Nephron (organoid): ENCODE measurements at regions not wholly inside any gene's neighbourhood (a gene's known extent, or its start where the extent isn't known, plus 50 kb on each side); places are given as distances from the start of the nearest gene placed in this dataset.

ENCODE experiments used
- H3K27ac Mint-ChIP-seq, 3 experiments: 2 replicates each; pipeline ENCODE4 v1.8.0; 2020; ENCODE audit warnings: mixed read lengths in 3 of 3, mild to moderate bottlenecking in 2 of 3, moderate library complexity in 1 of 3
- H3K27me3 Mint-ChIP-seq: 2 replicates; pipeline ENCODE4 v1.8.0; 2021; ENCODE audit warnings: low read depth, mild to moderate bottlenecking, moderate library complexity, mixed read lengths
- H3K36me3 Mint-ChIP-seq: 2 replicates; pipeline ENCODE4 v1.8.0; 2020; ENCODE audit warnings: low read depth, mixed read lengths
- H3K4me1 Mint-ChIP-seq: 2 replicates; pipeline ENCODE4 v1.8.0; 2020; ENCODE audit warnings: mixed read lengths
- H3K4me3 Mint-ChIP-seq, 3 experiments: 2 replicates each; pipeline ENCODE4 v1.8.0; 2020; ENCODE audit warnings: mild to moderate bottlenecking in 3 of 3, mixed read lengths in 3 of 3, moderate library complexity in 2 of 3
- H3K9me3 Mint-ChIP-seq: 2 replicates; pipeline ENCODE4 v1.8.0; 2020; ENCODE audit warnings: mixed read lengths
- CTCF ChIP-seq, 3 experiments: fragments of 200-600 bp; sonication (generic); IDR thresholded peaks; one replicate each; pipeline ENCODE4 v1.5.0; 2021; ENCODE audit warnings: antibody characterized with exemption in 3 of 3; ENCODE audit not compliant: unreplicated experiment in 3 of 3

GRCh38 chr5:21209409-21209808, 1221.4 kb upstream of the CDH18 start:
- Mint-ChIP-seq H3K4me3 (no peak overlapping the region), H3K9me3 (no peaks in the 10 kb centered on the region), H3K4me1 (peaks cover 5% of the 10 kb centered on the region), H3K27ac (no peak overlapping the region), H3K36me3 (no peaks in the 10 kb centered on the region), H3K27me3 (peaks cover 4% of the 10 kb centered on the region)
- no peak for TF ChIP-seq CTCF (IDR thresholded peaks at IDR 0.05; ENCODE audit: unreplicated experiment in 3 of 3)

DNA sequence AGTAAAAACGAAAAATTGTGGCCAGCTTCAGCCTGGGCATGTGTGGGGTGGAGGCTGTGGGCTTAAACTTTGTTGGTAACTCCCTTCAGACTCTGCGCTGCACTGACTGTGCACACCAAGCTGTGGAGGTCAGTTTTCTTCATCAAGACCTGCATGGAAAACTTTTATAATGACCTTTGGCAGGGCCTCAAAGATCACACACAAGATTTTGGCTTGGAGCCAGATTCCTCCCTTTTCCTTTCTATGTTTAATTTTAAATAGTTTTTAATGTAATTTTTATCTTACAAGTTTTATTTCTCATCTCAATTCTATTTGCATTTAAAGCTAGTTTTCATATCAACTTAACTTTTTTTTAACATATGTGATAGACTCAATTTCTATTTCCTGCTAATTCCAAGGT, 1211.1 kb upstream of the CDH18 start:
- no peaks in the 10 kb centered on the region for H3K27me3 Mint-ChIP-seq
- H3K27ac Mint-ChIP-seq, result peak overlapping the region in 1 of 3 experiments; percentile 37
- H3K36me3 Mint-ChIP-seq, result no peaks in the 10 kb centered on the region
- no peaks in the 10 kb centered on the region for H3K9me3 Mint-ChIP-seq
- no peak for TF ChIP-seq CTCF (IDR thresholded peaks at IDR 0.05; ENCODE audit: unreplicated experiment in 3 of 3)
- peaks cover 4% of the 10 kb centered on the region for H3K4me1 Mint-ChIP-seq
- H3K4me3 Mint-ChIP-seq, result no peak overlapping the region

DNA sequence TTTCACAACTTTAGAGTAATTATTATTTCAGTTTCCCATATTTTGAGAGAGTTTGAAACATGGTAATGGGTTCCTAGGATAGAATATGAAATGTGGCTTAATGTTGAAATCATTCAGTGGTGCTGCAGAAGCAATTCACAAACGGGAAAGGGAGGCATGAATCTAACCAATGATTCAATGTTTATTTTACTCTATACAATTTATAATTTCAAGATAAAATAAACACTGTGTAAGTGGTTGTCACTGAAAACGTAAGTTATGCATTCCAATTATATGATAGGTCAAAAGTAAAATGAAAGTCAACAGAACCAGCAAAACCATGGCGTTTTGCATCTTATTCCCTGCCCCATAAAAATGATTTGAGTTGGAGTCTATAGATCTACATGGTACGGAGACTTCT, 1207.1 kb upstream of the CDH18 start:
- Mint-ChIP-seq H3K36me3 (no peaks in the 10 kb centered on the region), H3K4me1 (peaks cover 4% of the 10 kb centered on the region), H3K27ac (no peak overlapping the region), H3K4me3 (no peak overlapping the region), H3K9me3 (no peaks in the 10 kb centered on the region), H3K27me3 (no peaks in the 10 kb centered on the region)
- TF ChIP-seq CTCF (IDR thresholded peaks at IDR 0.05; ENCODE audit: unreplicated experiment in 3 of 3), result no peak

GRCh38 chr5:21185536-21185935, 1197.5 kb upstream of the CDH18 start:
- H3K4me1 Mint-ChIP-seq, result peaks cover 6% of the 10 kb centered on the region
- H3K4me3 Mint-ChIP-seq, result no peak overlapping the region
- H3K36me3 Mint-ChIP-seq, result no peaks in the 10 kb centered on the region
- H3K27me3 Mint-ChIP-seq, result no peaks in the 10 kb centered on the region
- H3K27ac Mint-ChIP-seq, result no peak overlapping the region
- H3K9me3 Mint-ChIP-seq, result no peaks in the 10 kb centered on the region
- TF ChIP-seq CTCF (IDR thresholded peaks at IDR 0.05; ENCODE audit: unreplicated experiment in 3 of 3), result no peak

GRCh38 chr5:21184581-21184980, 1196.6 kb upstream of the CDH18 start:
- Mint-ChIP-seq H3K27me3 (no peaks in the 10 kb centered on the region), H3K36me3 (no peaks in the 10 kb centered on the region), H3K4me1 (peaks cover 6% of the 10 kb centered on the region), H3K9me3 (no peaks in the 10 kb centered on the region), H3K4me3 (no peak overlapping the region), H3K27ac (no peak overlapping the region)
- TF ChIP-seq CTCF (IDR thresholded peaks at IDR 0.05; ENCODE audit: unreplicated experiment in 3 of 3), result no peak

DNA sequence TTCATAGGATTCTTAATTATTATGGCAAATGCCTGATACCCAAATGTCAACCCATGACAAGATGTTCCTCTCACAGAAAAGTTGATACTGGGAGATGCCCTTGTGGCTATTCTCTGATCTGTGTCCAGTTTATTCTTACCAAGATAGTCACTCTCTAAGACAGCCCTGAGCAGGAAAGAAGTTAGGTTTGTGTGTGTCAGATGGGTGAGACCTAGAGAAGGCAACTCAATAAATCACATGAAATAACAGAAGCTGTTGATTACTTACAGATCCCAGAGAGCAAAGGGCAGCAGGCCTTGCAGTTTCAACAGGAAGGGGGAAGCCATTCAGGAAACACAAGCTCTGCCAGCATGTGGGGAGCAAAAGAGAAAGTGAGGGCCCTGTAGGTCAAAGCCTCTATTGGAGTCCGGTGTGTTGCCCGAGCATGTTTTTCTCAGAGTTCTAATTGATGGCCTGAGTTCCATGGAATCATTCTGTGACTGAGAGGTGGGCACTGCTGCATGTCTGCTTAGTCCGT, 1193.7 kb upstream of the CDH18 start:
- peaks cover 6% of the 10 kb centered on the region for H3K4me1 Mint-ChIP-seq
- H3K9me3 Mint-ChIP-seq, result no peaks in the 10 kb centered on the region
- no peaks in the 10 kb centered on the region for H3K27me3 Mint-ChIP-seq
- H3K36me3 Mint-ChIP-seq, result no peaks in the 10 kb centered on the region
- H3K27ac Mint-ChIP-seq, result no peak overlapping the region
- TF ChIP-seq CTCF (IDR thresholded peaks at IDR 0.05; ENCODE audit: unreplicated experiment in 3 of 3), result no peak
- no peak overlapping the region for H3K4me3 Mint-ChIP-seq
